ENCODE measurements at regions not wholly inside any gene's neighbourhood (a gene's known extent, or its start where the extent isn't known, plus 50 kb on each side); places are given as distances from the start of the nearest gene placed in this dataset.

GRCh38 chr7:69309601-69310000, 288.7 kb upstream of the AUTS2 start:
- TF ChIP-seq, protein P1, sequence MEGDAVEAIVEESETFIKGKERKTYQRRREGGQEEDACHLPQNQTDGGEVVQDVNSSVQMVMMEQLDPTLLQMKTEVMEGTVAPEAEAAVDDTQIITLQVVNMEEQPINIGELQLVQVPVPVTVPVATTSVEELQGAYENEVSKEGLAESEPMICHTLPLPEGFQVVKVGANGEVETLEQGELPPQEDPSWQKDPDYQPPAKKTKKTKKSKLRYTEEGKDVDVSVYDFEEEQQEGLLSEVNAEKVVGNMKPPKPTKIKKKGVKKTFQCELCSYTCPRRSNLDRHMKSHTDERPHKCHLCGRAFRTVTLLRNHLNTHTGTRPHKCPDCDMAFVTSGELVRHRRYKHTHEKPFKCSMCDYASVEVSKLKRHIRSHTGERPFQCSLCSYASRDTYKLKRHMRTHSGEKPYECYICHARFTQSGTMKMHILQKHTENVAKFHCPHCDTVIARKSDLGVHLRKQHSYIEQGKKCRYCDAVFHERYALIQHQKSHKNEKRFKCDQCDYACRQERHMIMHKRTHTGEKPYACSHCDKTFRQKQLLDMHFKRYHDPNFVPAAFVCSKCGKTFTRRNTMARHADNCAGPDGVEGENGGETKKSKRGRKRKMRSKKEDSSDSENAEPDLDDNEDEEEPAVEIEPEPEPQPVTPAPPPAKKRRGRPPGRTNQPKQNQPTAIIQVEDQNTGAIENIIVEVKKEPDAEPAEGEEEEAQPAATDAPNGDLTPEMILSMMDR (IDR thresholded peaks at IDR 0.05): no peak
- TF ChIP-seq EP300 (IDR thresholded peaks at IDR 0.05): no peak
- no peak for TF ChIP-seq POLR2A (IDR thresholded peaks at IDR 0.05)

Data from ovary (tissue), 3 donors.